HEK293T (cell line): ENCODE measurements at regions not wholly inside any gene's neighbourhood (a gene's known extent, or its start where the extent isn't known, plus 50 kb on each side); places are given as distances from the start of the nearest gene placed in this dataset.

ENCODE experiments used
- CTCF ChIA-PET: fragments of 350-600 bp; formaldehyde crosslinking; extraction: SDS; loops from one replicate; lab custom pipeline; 2021; ENCODE audit warnings: antibody characterized with exemption, inconsistent platforms; lab: Yijun Ruan, JAX
- POLR2A ChIA-PET: fragments of 350-600 bp; formaldehyde crosslinking; extraction: SDS; loops from one replicate; lab custom pipeline; 2020; ENCODE audit warnings: antibody characterized with exemption, inconsistent platforms; lab: Yijun Ruan, JAX
- DNase-seq: peaks from one replicate; pipeline ENCODE4 v3.0.0; 2012; ENCODE audit warnings: mixed read lengths; ENCODE audit errors: extremely low spot score
- ARNT ChIP-seq: fragments of 450-650 bp; IDR thresholded peaks from 2 replicates; pipeline ENCODE4 v1.6.1; 2017; ENCODE audit warnings: mild to moderate bottlenecking
- BHLHE40 ChIP-seq: fragments of 450-650 bp; IDR thresholded peaks from 2 replicates; pipeline ENCODE4 v1.6.1; 2016; ENCODE audit warnings: mild to moderate bottlenecking, moderate library complexity, borderline replicate concordance
- CTBP1 ChIP-seq: fragments of 450-650 bp; IDR thresholded peaks from 2 replicates; pipeline ENCODE4 v1.6.1; 2016; ENCODE audit warnings: borderline replicate concordance
- ELF4 ChIP-seq: fragments of 450-650 bp; IDR thresholded peaks from 2 replicates; pipeline ENCODE4 v1.6.1; 2017; ENCODE audit warnings: antibody characterized with exemption
- FOXA1 ChIP-seq: fragments of 450-650 bp; IDR thresholded peaks from 2 replicates; pipeline ENCODE4 v1.6.1; 2016; ENCODE audit warnings: mild to moderate bottlenecking
- FOXK2 ChIP-seq: fragments of 450-650 bp; IDR thresholded peaks from 2 replicates; pipeline ENCODE4 v1.6.1; 2016; ENCODE audit warnings: mild to moderate bottlenecking
- FOXM1 ChIP-seq: fragments of 450-650 bp; IDR thresholded peaks from 2 replicates; pipeline ENCODE4 v1.6.1; 2017; ENCODE audit warnings: mild to moderate bottlenecking, borderline replicate concordance
- HDGF ChIP-seq: fragments of 450-650 bp; IDR thresholded peaks from 2 replicates; pipeline ENCODE4 v1.6.1; 2017; ENCODE audit warnings: antibody characterized with exemption, borderline replicate concordance
- L3MBTL2 ChIP-seq: fragments of 450-650 bp; conservative IDR thresholded peaks from 2 replicates; pipeline ENCODE4 v1.6.1; 2016; ENCODE audit warnings: mild to moderate bottlenecking
- LEF1 ChIP-seq: fragments of 450-650 bp; IDR thresholded peaks from 2 replicates; pipeline ENCODE4 v1.6.1; 2017; ENCODE audit warnings: mild to moderate bottlenecking, borderline replicate concordance
- NFRKB ChIP-seq: fragments of 450-650 bp; IDR thresholded peaks from 2 replicates; pipeline ENCODE4 v1.6.1; 2016; ENCODE audit warnings: mild to moderate bottlenecking, moderate library complexity
- SP1 ChIP-seq: fragments of 450-650 bp; IDR thresholded peaks from 2 replicates; pipeline ENCODE4 v1.6.1; 2017
- SUZ12 ChIP-seq: fragments of 450-650 bp; IDR thresholded peaks from 2 replicates; pipeline ENCODE4 v1.6.1; 2016; ENCODE audit warnings: mild to moderate bottlenecking
- TARDBP ChIP-seq: fragments of 450-650 bp; IDR thresholded peaks from 2 replicates; pipeline ENCODE4 v1.6.1; 2016
- ZNF384 ChIP-seq: fragments of 450-650 bp; IDR thresholded peaks from 2 replicates; pipeline ENCODE4 v1.6.1; 2016
- TF ChIP-seq, protein P1 (sequence below): fragments of 450-650 bp; IDR thresholded peaks from 2 replicates; pipeline ENCODE4 v1.6.1; 2016

DNA sequence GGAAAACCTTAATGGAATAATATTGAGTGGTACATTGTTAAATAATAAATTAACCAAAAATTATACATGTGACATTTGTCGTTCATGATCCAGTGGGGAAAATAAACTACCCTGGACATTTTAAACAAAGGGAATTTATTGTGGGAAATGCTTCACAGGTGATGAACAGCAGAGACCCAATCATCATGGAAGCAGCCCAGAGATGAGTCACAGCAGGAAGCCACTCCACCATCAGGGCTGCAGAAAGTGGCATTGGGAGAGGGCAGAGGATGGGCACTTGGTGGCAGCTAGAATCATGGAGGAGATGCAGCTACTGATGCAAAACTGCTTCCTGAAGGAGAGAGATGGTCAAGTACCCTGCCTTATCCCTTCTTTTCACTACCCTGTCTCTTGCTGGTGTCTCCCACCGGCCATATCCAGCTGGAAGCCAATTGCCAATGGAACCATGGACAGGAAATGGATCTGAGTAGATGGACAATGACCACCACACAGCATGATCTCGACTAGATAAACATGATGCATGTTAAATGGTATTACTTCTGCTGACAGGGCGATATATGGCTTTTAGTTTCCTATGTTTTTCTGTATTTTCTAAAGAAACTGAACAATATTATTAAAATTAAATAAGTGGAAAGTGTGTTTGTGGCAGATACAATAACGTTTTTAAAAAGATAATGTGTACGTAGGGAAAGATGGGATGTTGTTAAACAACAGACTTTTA lies 139.8 kb downstream of the RPIA start:
- ChIA-PET POLR2A (no interaction called here), CTCF (interaction anchor here (0.7 to 1.4 kb wide), 4 partner anchors 8 to 64 kb away, joined by 3 to 7 read pairs (median 3); no protein-coding TSS in a partner anchor)
- TF ChIP-seq, protein P1, sequence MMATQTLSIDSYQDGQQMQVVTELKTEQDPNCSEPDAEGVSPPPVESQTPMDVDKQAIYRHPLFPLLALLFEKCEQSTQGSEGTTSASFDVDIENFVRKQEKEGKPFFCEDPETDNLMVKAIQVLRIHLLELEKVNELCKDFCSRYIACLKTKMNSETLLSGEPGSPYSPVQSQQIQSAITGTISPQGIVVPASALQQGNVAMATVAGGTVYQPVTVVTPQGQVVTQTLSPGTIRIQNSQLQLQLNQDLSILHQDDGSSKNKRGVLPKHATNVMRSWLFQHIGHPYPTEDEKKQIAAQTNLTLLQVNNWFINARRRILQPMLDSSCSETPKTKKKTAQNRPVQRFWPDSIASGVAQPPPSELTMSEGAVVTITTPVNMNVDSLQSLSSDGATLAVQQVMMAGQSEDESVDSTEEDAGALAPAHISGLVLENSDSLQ, result no peak
- TF ChIP-seq HDGF (no peak), TARDBP (no peak), SP1 (no peak), ARNT (no peak), NFRKB (no peak), FOXM1 (no peak), BHLHE40 (no peak), FOXA1 (no peak), ELF4 (no peak), ZNF384 (no peak), L3MBTL2 (no peak), FOXK2 (no peak), SUZ12 (no peak), LEF1 (no peak), CTBP1 (no peak)
- DNase-seq, result no peak

DNA sequence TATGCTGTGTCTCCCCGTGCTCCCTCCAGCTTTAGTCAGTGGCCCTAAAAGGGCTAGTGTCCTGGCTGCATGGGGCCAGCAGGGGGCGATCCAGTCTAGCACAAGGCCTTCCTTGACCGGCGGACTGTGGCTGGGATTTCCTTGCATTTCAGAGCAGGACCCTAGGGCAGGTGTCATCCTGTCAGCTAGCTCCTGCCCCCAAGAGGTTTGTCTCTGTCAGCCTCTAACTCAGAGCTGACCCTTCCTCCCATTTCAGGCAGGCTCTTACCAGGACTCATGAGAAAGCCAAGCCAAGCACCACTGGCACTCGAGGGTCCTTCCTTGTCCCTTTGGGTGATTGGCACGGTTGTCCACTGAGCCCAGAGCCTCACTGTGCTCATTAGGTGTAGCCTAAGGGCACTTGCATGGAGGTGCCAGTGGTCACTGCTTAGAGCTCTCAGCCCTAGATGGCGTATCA lies 140.3 kb downstream of the RPIA start:
- ChIA-PET POLR2A (no interaction called here), CTCF (interaction anchor here (0.6 to 1.4 kb wide), 6 partner anchors 9 to 63 kb away, joined by 3 to 7 read pairs (median 3); no protein-coding TSS in a partner anchor)
- peak; percentile 69 for DNase-seq
- TF ChIP-seq FOXK2, result no peak
- no peak for TF ChIP-seq HDGF
- no peak for TF ChIP-seq CTBP1
- no peak for TF ChIP-seq SP1
- TF ChIP-seq, protein P1, result no peak
- TF ChIP-seq TARDBP, result no peak
- no peak for TF ChIP-seq BHLHE40
- no peak for TF ChIP-seq LEF1
- TF ChIP-seq ARNT, result no peak
- TF ChIP-seq ZNF384, result no peak
- TF ChIP-seq L3MBTL2, result no peak
- no peak for TF ChIP-seq FOXM1

DNA sequence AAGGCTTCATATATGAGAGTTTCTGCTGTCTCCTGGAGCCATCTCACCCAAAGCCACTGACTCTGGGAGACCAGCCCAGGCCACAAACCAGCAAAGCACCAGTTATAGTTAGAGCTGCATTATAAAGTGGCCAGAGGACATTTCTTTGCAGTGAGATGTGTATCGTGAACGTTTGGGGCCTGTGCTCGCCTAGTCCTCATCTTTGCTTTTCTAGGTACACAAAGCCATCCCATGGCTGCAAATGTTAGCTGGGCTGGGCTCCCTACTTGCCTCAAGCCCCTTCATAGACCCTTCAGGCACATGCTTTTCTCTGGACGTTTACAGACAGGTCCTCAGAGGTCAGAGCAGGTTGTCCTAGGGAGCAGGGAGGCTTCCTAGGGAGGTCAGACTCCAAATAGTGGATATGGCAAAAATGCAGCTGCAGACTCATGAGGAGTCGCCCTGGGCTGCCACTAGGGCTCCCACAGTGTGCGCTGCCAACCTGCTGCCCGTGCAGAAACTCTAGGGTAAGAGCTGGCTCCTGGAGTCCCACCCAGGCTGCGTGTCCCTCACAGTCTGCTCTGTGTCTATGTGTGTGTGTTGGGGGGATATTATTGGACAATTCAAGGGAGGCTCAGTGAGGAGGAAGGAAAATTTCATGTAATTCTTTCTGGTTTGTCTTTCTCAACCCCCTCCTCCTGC lies 141.0 kb downstream of the RPIA start:
- ChIA-PET POLR2A (no interaction called here), CTCF (interaction anchor here (0.6 to 1.4 kb wide), 5 partner anchors 11 to 63 kb away, joined by 3 to 6 read pairs (median 3); no protein-coding TSS in a partner anchor)
- DNase-seq, result no peak
- TF ChIP-seq BHLHE40 (no peak), CTBP1 (no peak), SUZ12 (no peak), FOXM1 (no peak), FOXK2 (no peak), HDGF (no peak), LEF1 (no peak), SP1 (no peak), ARNT (no peak), ELF4 (no peak), FOXA1 (no peak), NFRKB (no peak)
- TF ChIP-seq, protein P1, result no peak

DNA sequence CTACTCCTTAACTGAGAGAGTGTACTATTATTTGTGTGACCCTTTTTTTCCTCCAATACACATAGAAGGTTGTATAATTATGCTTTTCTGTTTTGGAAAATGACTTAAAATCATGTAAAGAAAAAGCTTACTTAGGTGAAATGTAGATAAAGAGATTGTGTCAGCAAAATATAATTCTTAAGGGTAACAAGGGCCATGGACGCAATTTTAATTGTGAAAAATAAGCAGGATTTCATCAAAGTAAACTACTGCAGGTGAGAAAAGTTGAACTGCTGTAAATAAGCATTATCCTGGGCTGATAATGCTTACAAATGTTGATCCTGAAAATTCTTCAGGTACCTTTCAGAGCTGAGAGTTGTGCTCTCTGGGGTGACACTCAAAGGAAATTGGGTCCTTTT lies 141.5 kb downstream of the RPIA start:
- ChIA-PET POLR2A (no interaction called here), CTCF (interaction anchor here (0.9 to 1.4 kb wide), 3 partner anchors 12 to 47 kb away, joined by 3 to 6 read pairs (median 5); no protein-coding TSS in a partner anchor)
- TF ChIP-seq, protein P1, result no peak
- TF ChIP-seq FOXK2, result no peak
- no peak for TF ChIP-seq FOXA1
- TF ChIP-seq LEF1, result no peak
- no peak for TF ChIP-seq SUZ12
- no peak for TF ChIP-seq TARDBP
- no peak for TF ChIP-seq NFRKB
- no peak for TF ChIP-seq BHLHE40
- no peak for TF ChIP-seq FOXM1
- TF ChIP-seq ELF4, result no peak
- TF ChIP-seq SP1, result no peak
- TF ChIP-seq HDGF, result no peak
- TF ChIP-seq ZNF384, result no peak
- TF ChIP-seq ARNT, result no peak
- no peak for TF ChIP-seq CTBP1
- no peak for TF ChIP-seq L3MBTL2
- DNase-seq, result no peak

DNA sequence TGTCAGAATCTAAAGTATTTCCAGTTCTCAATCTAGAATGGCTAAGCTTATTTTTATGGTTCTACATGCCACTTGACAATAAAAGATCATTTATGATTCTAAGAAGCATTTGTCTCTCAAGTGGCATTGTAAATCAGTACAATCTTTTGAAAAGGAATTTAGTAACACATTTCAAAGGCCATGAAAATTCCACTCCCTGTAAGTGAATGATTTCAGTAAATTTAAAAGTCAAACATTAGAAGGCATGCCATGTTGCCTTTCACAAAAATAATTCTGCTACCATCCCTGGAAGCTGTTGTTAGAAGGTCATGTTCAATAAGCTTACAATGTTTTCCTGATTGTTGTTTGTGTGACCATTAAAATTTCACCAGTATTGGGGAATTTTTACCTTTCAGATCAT lies 142.9 kb downstream of the RPIA start:
- TF ChIP-seq NFRKB, result no peak
- no peak for TF ChIP-seq L3MBTL2
- TF ChIP-seq SUZ12, result no peak
- TF ChIP-seq TARDBP, result no peak
- TF ChIP-seq ARNT, result no peak
- TF ChIP-seq ELF4, result no peak
- TF ChIP-seq HDGF, result no peak
- TF ChIP-seq CTBP1, result no peak
- no peak for TF ChIP-seq FOXA1
- TF ChIP-seq ZNF384, result no peak
- TF ChIP-seq BHLHE40, result no peak
- TF ChIP-seq LEF1, result no peak
- TF ChIP-seq FOXM1, result no peak
- TF ChIP-seq, protein P1, result no peak
- POLR2A ChIA-PET, result no interaction called here

More for the DNA sequence above, 142.9 kb downstream of the RPIA start:
- no peak for DNase-seq
- CTCF ChIA-PET, result interaction anchor here (0.7 to 1.4 kb wide), 2 partner anchors 46 to 69 kb away, joined by 3 to 5 read pairs; no protein-coding TSS in a partner anchor
